ENCODE measurements at regions not wholly inside any gene's neighbourhood (a gene's known extent, or its start where the extent isn't known, plus 50 kb on each side); places are given as distances from the start of the nearest gene placed in this dataset.

- TF ChIP-seq POLR2AphosphoS5 (IDR thresholded peaks at IDR 0.05; ENCODE audit: insufficient read depth, low read depth, low read length) (no peak), POLR2A (IDR thresholded peaks at IDR 0.05; ENCODE audit: low read depth, low read length) (no peak), CTCF (IDR thresholded peaks at IDR 0.05; ENCODE audit: extremely low read depth in 1 of 2, insufficient read depth in 1 of 2, low read depth in 1 of 2, low read length in 2 of 2) (no peak), EZH2 (IDR thresholded peaks at IDR 0.05; ENCODE audit: borderline replicate concordance, low read depth, low read length, severe bottlenecking) (no peak), JUN (IDR thresholded peaks at IDR 0.05; ENCODE audit: borderline replicate concordance, insufficient read depth, insufficient read length, low read depth) (no peak)
Observed at GRCh38 chr9:20242510-20243189, 379.6 kb downstream of the MLLT3 start.

All from endothelial cell of umbilical vein (primary cell).